NCI-H146 treated with DMSO at 0.1 percent for 48 hours (cell line): ENCODE measurements at regions not wholly inside any gene's neighbourhood (a gene's known extent, or its start where the extent isn't known, plus 50 kb on each side); places are given as distances from the start of the nearest gene placed in this dataset.
"Not testable (repeated sequence)": the region's sequence is repeated elsewhere in the genome, so short reads cannot be mapped to it uniquely, and the experiment has no call there.

ENCODE experiments used
- DNase-seq: peaks from one replicate; lab custom pipeline; 2025; ENCODE audit not compliant: unreplicated experiment; lab: John Stamatoyannopoulos, UW

DNA sequence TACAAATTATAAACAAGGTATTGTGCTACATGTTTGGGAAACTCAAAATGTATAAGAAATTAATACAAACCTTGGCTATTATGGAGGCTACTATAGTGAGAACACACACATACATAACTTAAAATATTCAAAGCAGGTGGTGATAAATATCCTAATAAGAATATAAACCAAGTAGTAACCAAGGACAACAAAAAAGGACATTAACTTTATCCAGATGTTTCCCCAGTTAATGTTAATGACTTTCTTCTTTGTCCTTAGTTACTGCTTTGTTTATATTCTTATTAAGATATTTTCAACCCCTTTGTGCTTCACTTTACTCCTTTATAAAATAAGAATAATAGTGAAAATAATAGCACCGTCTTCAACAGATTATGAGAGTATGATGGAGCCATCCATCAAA lies 241.6 kb downstream of the CALCRL start:
- DNase-seq: no peak

DNA sequence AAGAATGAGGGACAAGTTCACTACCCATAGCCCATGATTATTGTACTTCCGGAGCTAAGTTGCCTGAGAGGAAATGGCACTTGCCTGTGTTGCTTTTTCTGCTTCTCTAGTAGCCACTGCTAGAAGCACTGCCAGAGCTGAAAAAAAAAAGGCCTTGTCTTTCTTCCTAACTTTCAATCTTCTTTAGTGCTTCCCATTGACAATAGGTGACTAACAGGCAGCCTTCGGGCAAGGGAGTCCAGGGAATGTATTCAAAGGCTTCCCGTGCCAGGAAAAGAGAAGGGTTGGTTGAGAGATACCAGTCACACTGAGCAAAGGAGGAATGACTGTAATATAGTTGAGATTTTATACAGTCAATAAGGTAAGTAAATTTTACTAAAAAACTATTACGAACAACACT lies 242.0 kb downstream of the CALCRL start:
- DNase-seq: no peak

DNA sequence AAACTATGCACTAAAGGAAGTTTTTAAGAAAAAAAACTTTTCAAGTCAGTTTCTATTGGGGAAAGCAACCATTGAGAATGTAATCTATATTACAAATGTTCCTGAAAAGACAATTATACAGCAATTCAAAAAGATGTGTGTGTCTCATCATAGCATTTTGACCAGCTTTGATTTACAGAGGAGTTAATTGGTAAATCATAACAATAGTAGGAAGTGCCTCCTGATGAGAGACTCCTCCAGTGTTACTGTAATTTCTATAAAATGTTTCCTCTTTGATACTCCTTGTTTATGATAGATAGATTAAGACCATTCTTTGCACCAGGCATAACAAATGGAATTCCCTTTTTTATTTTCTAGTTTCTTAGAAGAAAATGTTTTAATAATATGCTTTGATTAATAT lies 249.9 kb downstream of the CALCRL start:
- no peak for DNase-seq

DNA sequence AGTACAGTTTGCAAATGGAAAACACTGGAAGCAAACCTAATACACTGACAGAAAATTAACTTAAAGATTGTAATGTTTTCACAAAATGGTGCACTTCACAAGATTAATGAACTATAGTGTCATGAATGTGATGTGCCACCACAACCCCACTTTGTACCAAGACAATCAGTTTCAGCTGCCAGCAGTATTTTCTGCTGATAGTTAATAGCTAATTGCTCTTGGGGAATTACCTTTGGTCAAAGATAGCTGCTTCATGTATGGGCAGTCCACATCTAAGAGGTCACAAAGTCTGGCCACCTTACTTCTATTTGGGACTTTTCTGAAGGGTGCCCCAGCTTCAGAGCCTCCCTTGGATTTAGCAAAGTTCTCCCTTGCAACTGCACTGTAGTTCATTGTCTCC lies 254.0 kb downstream of the CALCRL start:
- no peak for DNase-seq

DNA sequence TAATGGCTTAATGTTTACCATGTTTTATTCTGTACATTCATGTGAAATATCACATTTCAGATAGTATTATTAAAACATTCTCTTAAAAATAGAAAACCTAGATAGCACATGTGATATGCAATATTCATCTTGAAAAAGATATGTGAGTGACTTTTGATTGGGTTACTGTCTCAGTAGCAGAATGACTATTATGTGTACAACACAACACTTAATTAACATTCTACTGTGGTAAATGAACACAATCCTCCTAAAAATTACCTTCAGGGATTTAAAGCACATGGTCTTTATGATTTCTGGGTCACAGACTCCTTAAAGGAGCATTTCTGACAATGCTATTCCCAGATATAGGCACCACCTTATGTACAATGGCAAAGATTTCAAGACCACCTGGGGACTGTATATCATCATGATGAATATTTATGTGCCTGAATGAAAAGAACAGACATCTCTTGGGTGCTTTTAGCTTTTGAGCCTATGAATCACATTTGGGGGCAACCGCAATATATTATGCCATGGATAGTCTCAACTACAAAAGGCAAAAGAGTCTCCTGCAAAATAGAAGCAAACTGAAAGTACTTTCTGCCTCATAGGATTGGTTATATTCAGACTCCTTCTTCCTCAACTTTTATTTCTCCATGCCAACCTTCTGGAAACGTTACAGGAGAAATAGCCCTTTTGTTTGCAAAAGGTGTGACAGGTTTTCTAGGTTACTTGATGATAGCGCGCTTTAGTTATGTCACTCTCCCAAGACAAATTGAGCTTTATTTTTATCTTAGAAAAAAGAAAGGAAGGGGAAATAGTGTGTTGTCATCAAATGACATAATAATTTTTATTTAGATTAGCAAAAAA lies 259.0 kb downstream of the CALCRL start:
- DNase-seq: no peak

DNA sequence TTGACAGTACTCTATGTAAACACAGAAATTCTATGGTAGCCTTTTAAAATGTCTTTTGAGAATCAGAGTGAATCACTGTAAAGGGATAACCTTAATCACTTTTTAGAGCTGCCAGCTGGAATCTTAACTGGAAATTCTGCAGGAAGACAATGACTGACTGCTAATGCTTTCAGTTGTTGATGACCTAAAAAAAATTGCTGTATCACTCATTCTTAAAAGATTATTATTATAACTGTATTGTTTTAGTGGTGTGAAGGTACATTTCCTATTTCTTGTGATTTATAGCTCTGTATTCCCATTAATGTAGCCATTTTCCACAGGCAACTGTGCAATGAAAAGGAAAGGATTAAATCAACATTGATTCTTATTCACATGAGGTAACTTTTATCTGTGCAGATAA lies 260.5 kb downstream of the CALCRL start:
- DNase-seq: no peak

DNA sequence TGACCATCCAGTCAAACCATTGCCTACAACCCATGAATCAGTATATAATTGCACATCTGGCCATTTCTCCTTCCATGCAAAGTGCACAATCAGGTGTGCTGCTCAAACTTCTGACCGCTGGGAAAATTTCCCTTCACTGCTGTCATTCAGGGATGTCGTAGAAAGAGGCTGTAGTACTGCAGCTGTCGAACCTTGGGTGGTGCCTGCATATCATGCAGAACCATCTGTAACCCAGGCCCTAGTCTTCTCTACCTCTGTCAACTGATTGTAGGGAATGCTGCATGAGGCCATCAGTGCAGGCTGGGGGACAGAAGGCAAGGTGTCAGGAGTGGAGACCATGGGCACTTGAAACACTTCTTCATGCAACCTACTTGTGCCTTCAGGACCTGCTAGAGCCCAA lies 267.5 kb downstream of the CALCRL start:
- no peak for DNase-seq

DNA sequence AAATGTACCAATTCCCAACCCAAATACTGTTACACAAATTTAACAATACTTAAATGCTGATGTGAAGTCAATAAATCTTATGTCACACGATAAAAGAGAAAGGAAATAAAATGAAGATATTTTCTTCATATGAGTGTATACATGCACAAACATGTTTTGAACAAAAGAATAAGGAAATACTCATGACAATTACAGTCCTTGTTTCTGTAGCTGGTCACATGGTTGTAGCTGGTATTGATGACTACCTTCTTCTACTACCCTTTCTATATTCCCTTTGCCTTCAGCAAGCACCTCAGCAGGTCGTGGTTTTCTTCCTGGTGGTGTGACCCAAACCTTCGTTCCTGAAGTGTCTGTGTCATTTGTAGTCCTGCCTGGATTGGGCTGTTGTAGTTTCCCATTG lies 269.2 kb downstream of the CALCRL start:
- DNase-seq: not testable (repeated sequence)

DNA sequence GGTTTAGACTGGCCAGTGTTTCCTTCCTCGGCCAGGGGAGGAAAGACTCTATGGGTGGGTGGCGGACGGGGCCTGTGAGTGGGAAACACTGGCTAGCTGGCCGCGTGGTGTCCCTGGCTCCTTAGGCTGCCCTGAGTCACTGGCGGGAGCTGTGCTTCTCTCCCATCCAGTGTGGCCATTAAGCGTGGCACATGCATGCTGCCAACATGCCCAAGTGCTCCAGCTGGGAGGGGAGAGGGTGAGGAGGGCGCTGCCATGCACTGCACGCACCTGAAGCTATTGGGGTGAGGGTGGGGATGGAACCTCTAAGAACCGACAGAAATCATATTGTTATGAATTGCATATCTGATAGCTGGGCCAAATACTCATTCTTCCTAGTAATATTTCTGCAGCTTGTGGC lies 270.8 kb downstream of the CALCRL start:
- DNase-seq: no peak

DNA sequence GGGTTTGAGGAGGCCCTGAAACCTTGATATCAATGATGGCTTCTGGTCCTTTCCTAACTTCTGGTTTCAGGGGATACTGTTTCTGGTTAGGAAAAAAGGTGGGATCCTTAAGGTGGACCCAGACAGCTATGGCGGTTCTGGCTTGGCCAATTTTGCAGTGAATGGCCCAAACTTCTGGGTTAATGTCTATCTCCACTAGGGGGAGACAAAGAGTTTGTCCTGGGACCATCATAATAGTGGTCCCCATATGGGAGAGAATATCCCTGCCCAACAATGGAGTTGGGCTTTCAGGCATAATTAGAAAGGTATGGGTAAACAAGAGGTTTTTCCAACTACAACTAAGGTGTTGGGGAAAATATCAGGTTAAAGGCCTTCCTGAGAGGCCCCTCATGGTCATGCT lies 273.5 kb downstream of the CALCRL start:
- DNase-seq: no peak

DNA sequence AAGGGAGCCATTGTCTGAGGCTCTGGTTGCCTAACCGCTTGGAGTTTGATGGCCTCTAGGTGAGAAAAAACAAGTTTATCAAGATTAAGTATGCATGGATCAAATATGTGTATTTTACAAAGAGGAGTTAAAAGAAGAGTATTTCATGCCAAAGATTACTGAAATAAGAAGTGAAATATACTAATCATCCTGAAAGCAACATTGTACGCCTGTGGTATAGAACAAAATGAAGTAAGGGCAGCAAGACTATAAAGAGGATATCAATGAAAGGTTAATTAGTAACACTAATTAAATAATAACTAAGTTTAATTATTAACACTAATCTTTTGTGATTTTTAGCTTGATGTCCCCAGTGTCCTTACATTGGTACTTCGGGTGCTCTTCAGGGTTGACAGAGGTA lies 276.7 kb downstream of the CALCRL start:
- no peak for DNase-seq

DNA sequence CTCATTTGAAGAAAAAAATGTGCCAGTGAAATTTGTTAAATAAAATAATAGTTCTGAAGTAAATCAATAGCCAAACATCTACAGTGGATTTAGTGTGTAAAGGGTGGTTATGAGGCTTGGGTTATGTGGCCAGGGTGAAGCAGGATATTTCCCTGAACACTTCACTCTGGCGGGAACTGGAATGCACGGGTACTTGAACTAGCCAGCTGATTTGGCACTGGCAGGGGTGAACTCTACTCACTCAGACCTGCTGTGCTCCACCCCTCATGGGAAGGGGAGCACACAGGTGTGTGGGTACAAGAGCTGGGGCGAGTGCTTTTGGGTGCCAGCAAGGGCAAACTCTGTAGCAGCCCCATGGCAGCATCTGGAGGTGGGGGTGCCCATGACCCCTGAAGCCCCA lies 278.2 kb downstream of the CALCRL start:
- DNase-seq: no peak

DNA sequence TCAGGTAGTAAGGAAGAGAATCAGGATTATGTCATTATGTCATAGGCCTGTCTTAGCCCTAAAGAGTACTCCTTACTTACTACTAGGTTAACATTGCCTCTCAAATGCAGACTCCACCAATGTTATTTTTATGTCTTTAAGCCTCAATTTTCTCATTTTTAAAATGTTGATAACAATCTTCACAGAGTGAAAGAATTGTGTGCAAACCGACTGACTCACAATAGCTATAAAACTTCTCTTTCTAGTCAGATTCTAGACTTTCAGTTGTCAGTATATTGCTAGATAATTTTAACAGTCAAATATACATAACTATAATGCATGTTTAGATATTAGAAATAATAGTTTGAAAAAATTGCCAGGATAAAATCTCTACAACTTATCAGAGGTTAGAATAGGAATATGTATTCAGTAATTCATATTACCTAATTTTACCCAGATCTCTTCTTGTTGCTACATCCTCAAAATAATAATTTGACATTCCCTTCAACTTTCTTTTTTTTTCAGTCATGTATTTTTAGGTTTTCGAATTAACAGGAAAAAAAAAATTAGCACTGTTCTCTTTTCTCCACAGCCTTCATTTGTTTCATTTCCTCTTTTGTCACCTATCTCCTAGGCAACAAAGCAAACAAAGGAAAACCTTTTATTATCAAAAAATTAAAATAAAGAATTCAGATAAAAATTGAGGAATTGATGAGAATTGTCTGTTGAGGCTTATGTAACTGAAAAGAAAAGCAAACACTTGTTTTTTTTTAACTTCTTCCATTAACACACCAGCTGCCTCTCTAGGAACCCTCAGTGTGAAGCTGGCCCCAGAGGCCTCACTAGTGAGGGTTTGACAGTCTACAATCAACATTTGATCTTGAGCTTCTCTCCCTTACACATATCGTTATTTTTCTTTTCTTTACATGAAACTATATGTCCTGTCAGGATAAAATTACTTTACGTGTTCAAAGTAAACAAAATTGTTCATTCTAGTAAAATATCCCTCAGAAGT lies 279.0 kb downstream of the CALCRL start:
- DNase-seq: peak; percentile 48

DNA sequence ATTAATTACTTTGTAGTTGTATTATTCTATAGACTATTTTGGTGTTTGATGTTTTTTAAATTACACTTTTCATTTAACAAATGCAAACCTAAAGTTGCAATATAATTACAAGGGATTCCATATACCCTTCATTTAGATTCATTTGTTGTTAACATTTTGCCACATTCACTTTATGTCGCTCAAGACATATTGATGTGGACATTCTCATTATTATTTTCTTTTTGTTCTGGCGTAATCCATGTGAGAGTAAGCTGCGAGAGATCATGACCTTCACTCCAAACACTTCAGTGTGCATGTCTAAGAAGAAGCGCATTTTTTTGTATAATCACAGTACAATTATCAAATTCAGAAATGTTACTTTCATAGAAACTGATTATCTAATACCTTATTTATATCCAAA lies 280.6 kb downstream of the CALCRL start:
- DNase-seq: no peak

DNA sequence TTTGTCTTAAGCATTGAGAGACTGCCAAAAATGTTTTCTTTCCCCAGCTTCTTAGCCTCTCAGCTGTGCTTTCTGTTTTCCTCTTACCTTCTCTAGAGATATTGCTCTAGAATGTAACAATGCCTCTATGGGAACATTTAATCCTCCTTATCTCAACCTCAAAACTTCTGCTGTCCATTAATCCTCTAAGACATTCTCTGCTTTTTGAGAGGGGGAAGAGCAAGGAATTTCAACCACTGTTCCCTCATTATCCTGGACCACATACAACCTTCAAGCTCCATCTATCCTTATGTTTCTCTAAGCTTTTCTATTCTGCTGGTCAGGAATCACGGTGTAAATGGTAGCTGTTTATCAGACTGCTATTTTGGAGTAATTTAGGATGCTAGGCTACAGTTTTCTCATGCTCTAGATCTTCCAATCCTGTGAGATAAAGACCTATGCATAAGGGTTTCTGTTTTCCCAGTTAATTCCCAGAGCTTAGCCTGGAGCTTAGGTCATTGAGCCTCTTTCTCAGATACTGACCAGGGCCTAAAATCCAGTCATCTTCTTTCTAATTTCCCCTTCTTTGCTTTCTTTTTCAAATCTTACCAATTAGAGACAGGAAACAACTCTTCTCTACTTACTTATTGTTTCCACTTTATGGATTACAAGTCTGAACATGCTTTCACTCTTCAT lies 282.0 kb downstream of the CALCRL start:
- no peak for DNase-seq

DNA sequence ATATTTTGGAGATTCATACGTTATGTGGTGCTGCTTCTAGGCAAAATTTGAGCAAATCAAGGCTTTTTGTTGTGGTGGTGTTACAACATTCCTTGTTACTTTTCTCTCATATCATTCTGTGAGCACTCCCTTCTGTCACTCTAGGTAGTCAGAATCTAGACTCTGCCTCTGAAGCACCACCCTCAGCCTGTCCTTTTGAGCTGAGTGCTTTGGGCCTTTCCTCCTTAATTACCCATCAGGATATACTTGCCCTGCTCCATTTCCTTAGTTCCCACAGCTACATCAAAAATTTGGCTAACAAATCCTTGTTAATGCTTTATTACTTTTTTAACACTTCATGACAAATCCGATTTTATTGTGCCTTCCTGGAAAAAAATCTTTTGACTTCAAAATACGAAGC lies 289.6 kb downstream of the CALCRL start:
- no peak for DNase-seq

DNA sequence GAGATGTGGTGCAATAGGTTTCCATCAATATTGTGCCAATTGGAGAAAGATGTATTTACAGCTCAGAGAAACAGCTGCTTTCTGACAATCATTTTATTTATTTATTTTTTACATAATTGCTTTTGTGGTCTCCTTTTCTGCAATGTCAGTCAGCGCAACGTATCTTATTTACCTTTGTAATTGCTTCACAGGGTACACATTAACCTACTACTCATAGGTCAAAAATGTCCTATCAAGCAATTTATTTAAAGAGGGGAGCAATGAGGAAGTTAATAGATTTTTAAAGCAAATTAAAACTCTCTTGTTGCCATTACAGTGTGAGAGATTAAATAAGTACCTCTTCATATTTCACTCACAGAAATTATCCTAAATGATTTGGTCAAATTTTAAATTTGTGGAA lies 291.0 kb downstream of the CALCRL start:
- DNase-seq: no peak

DNA sequence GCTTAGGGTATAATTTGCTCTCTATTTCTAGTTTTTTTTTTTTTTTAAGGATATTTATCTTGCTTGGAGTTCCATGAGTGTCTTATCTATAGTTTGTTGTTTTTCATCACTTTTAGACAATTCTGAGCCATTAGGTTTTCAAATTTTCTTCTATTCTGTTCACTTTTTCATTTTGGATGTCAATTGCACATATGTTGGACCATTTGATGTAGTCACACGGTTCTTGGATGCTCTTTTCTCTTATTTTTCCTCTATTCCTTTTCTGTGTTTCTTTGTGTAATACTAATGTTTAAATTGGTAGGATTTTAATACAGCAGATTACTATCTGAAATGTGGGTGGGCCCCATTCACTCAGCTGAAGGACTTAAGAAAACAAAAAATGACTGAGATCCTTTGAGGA lies 292.6 kb downstream of the CALCRL start:
- no peak for DNase-seq

DNA sequence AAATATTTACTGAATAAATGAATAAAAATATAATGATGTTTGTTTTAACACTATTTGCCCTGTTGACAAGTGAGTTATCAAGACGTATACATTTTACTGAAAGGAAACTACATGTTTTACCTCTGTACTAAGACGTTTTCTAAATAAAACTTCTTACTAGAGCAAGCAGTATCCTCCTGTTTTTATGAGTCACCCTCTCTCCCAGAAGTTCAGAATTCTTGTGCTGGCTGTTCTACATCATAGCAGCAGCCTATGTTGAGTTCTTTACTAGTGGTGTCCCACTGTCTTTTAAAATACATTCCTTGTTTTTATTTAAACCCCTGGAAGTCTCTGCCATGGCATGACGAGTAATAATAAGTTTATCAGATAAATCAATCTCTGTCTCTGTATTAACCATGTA lies 297.4 kb downstream of the CALCRL start:
- DNase-seq: no peak

DNA sequence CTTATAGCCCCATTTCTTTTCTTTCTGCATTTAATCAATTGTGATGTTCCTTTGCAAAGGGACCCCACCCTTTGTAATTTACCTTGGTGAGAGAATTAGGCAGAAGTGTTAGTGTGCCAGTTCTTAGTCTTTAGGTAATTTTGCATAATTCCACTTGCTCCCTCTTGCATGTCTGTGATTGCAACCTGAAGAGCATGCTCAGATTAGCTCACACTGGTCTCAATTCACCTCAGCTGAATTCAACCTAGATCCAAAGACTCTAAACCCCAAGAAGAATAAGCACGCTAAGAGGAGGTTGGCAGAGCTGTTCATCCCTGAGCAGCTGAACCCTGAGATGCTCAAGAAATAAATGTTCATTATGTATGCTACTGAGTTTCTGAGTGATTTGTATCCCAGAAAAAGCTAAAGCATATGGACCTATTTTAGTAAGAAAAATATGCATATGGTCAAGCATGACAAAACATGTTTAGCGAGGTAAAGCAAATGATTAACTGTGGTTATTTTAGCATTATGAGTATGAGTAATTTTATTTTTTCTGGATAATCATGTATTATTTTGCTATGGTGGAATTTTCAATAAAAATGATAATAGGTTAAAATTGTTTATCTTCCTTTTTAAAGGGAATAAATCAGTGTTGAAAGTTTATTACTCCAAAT lies 299.2 kb upstream of the ZSWIM2 start:
- no peak for DNase-seq

DNA sequence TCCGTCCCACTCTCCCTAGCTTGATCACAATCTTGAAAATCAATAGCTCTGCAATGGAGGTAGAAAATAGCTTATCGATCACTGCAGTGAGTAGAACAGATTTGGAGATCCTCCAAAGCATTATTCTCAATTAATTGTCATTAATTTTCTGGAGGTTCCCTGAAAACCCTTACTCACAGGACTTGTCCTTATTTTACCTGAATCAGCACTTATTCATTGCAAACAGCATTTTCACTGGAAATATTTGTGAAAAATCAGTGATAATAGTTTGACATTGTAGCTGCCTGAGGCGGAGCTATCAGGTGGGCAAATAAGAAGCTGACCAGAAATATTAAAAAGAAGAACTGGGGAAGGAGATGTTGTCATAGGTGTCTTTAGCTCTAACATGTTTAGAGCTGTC lies 294.6 kb upstream of the ZSWIM2 start:
- no peak for DNase-seq
